MCF 10A (cell line): ENCODE measurements at regions not wholly inside any gene's neighbourhood (a gene's known extent, or its start where the extent isn't known, plus 50 kb on each side); places are given as distances from the start of the nearest gene placed in this dataset.

ENCODE experiments used
- BruUV-seq: library from RNA; stranded (reverse); fragments of 400-500 nt; replicated peaks from 2 replicates; lab custom pipeline; 2021; lab: Mats Ljungman, UMichigan
- CTCF ChIA-PET: fragments of 300-600 bp; sonication (Branson Sonifier 250); formaldehyde crosslinking; extraction: SDS; loops from one replicate; lab custom pipeline; 2021; ENCODE audit warnings: antibody characterized with exemption, inconsistent platforms; lab: Yijun Ruan, JAX
- POLR2A ChIA-PET: fragments of 300-600, 350-650 bp; sonication (Branson Sonifier 250); formaldehyde crosslinking; extraction: SDS; loops from one replicate; lab custom pipeline; 2020; ENCODE audit warnings: antibody characterized with exemption, inconsistent platforms; lab: Yijun Ruan, JAX
- DNase-seq: peaks from one replicate; pipeline ENCODE4 v3.0.0-alpha.2; 2018; ENCODE audit not compliant: unreplicated experiment
- H3K27ac Mint-ChIP-seq: one replicate; pipeline ENCODE4 v1.8.0; 2022; ENCODE audit warnings: mild to moderate bottlenecking, low read depth, mixed read lengths; ENCODE audit not compliant: unreplicated experiment
- H3K27me3 Mint-ChIP-seq: one replicate; pipeline ENCODE4 v1.8.0; 2022; ENCODE audit warnings: mixed read lengths; ENCODE audit not compliant: insufficient read depth, unreplicated experiment
- H3K36me3 Mint-ChIP-seq: one replicate; pipeline ENCODE4 v1.8.0; 2022; ENCODE audit warnings: mild to moderate bottlenecking, moderate library complexity, mixed read lengths; ENCODE audit not compliant: insufficient read depth, unreplicated experiment
- H3K4me1 Mint-ChIP-seq: one replicate; pipeline ENCODE4 v1.8.0; 2022; ENCODE audit warnings: mixed read lengths; ENCODE audit not compliant: insufficient read depth, unreplicated experiment
- H3K4me3 Mint-ChIP-seq: one replicate; pipeline ENCODE4 v1.8.0; 2022; ENCODE audit warnings: mild to moderate bottlenecking, moderate library complexity, mixed read lengths; ENCODE audit not compliant: unreplicated experiment
- H3K9me3 Mint-ChIP-seq: one replicate; pipeline ENCODE4 v1.8.0; 2022; ENCODE audit warnings: mixed read lengths; ENCODE audit not compliant: unreplicated experiment
- CTCF ChIP-seq: fragments of 200-600 bp; IDR thresholded peaks from one replicate; pipeline ENCODE4 v1.8.0; 2022; ENCODE audit warnings: antibody characterized with exemption, mild to moderate bottlenecking; ENCODE audit not compliant: unreplicated experiment
- intact Hi-C: fragments of 100-400 bp; cut with micrococcal nuclease; formaldehyde crosslinking; loops from 2 replicates; pipeline ENCODE4 v1.14.1; 2022

GRCh38 chr7:84941936-84942335 is 244.9 kb downstream of the SEMA3D start:
- H3K4me3 Mint-ChIP-seq = no peak overlapping the region
- no peak for DNase-seq
- ChIA-PET CTCF (interaction anchor here (0.5 to 0.7 kb wide), 2 partner anchors 25 to 40 kb away, joined by 3 to 8 read pairs; no protein-coding TSS in a partner anchor), POLR2A (no interaction called here)
- intact Hi-C loops = no loop called here
- BruUV-seq = no TSS peak
- no peak overlapping the region for H3K27ac Mint-ChIP-seq
- H3K9me3 Mint-ChIP-seq = no peaks in the 10 kb centered on the region
- no peaks in the 10 kb centered on the region for H3K27me3 Mint-ChIP-seq
- no peaks in the 10 kb centered on the region for H3K4me1 Mint-ChIP-seq
- no peaks in the 10 kb centered on the region for H3K36me3 Mint-ChIP-seq
- no peak for TF ChIP-seq CTCF

- Mint-ChIP-seq H3K4me1 (no peaks in the 10 kb centered on the region), H3K4me3 (no peak overlapping the region), H3K36me3 (no peaks in the 10 kb centered on the region), H3K27ac (no peak overlapping the region), H3K27me3 (no peaks in the 10 kb centered on the region), H3K9me3 (no peaks in the 10 kb centered on the region)
- BruUV-seq = no TSS peak
- POLR2A ChIA-PET = no interaction called here
- CTCF ChIA-PET = interaction anchor here (1.2 kb wide), 1 partner anchor 26 kb away, joined by 3 read pairs; no protein-coding TSS in a partner anchor
- DNase-seq = no peak
- no peak for TF ChIP-seq CTCF
- intact Hi-C loops = no loop called here
Measured at GRCh38 chr7:84941291-84941690, 245.6 kb downstream of the SEMA3D start.

GRCh38 chr7:84939888-84940287 is 247.0 kb downstream of the SEMA3D start:
- no peaks in the 10 kb centered on the region for H3K4me1 Mint-ChIP-seq
- H3K27ac Mint-ChIP-seq = no peak overlapping the region
- no peak for TF ChIP-seq CTCF
- H3K4me3 Mint-ChIP-seq = no peak overlapping the region
- POLR2A ChIA-PET = no interaction called here
- no peaks in the 10 kb centered on the region for H3K27me3 Mint-ChIP-seq
- intact Hi-C loops = no loop called here
- H3K9me3 Mint-ChIP-seq = no peaks in the 10 kb centered on the region
- DNase-seq = no peak
- BruUV-seq = no TSS peak
- CTCF ChIA-PET = interaction anchor here (0.9 kb wide), 1 partner anchor 11 kb away, joined by 3 read pairs; no protein-coding TSS in a partner anchor
- H3K36me3 Mint-ChIP-seq = no peaks in the 10 kb centered on the region

GRCh38 chr7:84939442-84939841 is 247.4 kb downstream of the SEMA3D start:
- Mint-ChIP-seq H3K4me3 (no peak overlapping the region), H3K27me3 (no peaks in the 10 kb centered on the region), H3K36me3 (no peaks in the 10 kb centered on the region), H3K9me3 (no peaks in the 10 kb centered on the region), H3K27ac (no peak overlapping the region), H3K4me1 (no peaks in the 10 kb centered on the region)
- intact Hi-C loops = no loop called here
- ChIA-PET POLR2A (no interaction called here), CTCF (interaction anchor here (0.9 kb wide), 1 partner anchor 12 kb away, joined by 3 read pairs; no protein-coding TSS in a partner anchor)
- no peak for DNase-seq
- TF ChIP-seq CTCF = no peak
- no TSS peak for BruUV-seq
